IMR-90 (cell line): ENCODE measurements at regions not wholly inside any gene's neighbourhood (a gene's known extent, or its start where the extent isn't known, plus 50 kb on each side); places are given as distances from the start of the nearest gene placed in this dataset.

Experiments
- ATAC-seq: fragments of 200-7000 bp; cut with Tn5 transposase; 2 replicates; pipeline ENCODE4 v1.9.1; 2020; ENCODE audit warnings: low read depth, mild to moderate bottlenecking, moderate library complexity
- BruUV-seq: library from RNA; stranded (reverse); fragments of 400-500 nt; replicated peaks from 2 replicates; lab custom pipeline; 2021; lab: Mats Ljungman, UMichigan
- CTCF ChIA-PET: fragments of 300-600 bp; formaldehyde crosslinking; extraction: SDS; loops from one replicate; lab custom pipeline; 2021; ENCODE audit warnings: antibody characterized with exemption; lab: Yijun Ruan, JAX
- POLR2A ChIA-PET: fragments of 300-600 bp; sonication (Branson Sonifier 250); formaldehyde crosslinking; loops from one replicate; lab custom pipeline; 2022; ENCODE audit warnings: antibody characterized with exemption; ENCODE audit not compliant: unreplicated experiment; lab: Charles Lee
- DNase-seq: peaks from one replicate; pipeline ENCODE4 v3.0.0; 2013
- H2AFZ ChIP-seq: replicated peaks from 2 replicates; pipeline ENCODE3; 2013; ENCODE audit warnings: low read length, mild to moderate bottlenecking; ENCODE audit not compliant: poor library complexity
- H2AK5ac ChIP-seq: 2 replicates; pipeline ENCODE4 v1.6.1; 2013; ENCODE audit warnings: low read depth, low read length, inconsistent platforms
- H2AK9ac ChIP-seq: replicated peaks from 2 replicates; pipeline ENCODE3; 2013; ENCODE audit warnings: mild to moderate bottlenecking, low read depth, low read length, moderate library complexity; ENCODE audit not compliant: poor library complexity
- H2BK120ac ChIP-seq: 2 replicates; pipeline ENCODE4 v1.6.1; 2013; ENCODE audit warnings: low read depth, low read length, inconsistent platforms
- H2BK15ac ChIP-seq: 3 replicates; pipeline ENCODE4 v1.6.1; 2013; ENCODE audit warnings: low read depth, low read length, inconsistent platforms
- H2BK20ac ChIP-seq: 2 replicates; pipeline ENCODE4 v1.6.1; 2013; ENCODE audit warnings: low read depth, mild to moderate bottlenecking, inconsistent platforms, low read length, moderate library complexity
- H2BK5ac ChIP-seq: 2 replicates; pipeline ENCODE4 v1.6.1; 2013; ENCODE audit warnings: mild to moderate bottlenecking, low read depth, low read length, inconsistent platforms; ENCODE audit not compliant: poor library complexity, severe bottlenecking
- H3K14ac ChIP-seq: replicated peaks from 2 replicates; pipeline ENCODE4 v1.6.1; 2013; ENCODE audit warnings: low read depth, low read length, inconsistent platforms
- H3K18ac ChIP-seq: 2 replicates; pipeline ENCODE4 v1.6.1; 2013; ENCODE audit warnings: low read depth, low read length, control low read depth
- H3K23ac ChIP-seq: 2 replicates; pipeline ENCODE4 v1.6.1; 2013; ENCODE audit warnings: low read depth, low read length, inconsistent platforms
- H3K27ac ChIP-seq: 2 replicates; pipeline ENCODE4 v1.5.1; 2013; ENCODE audit warnings: mild to moderate bottlenecking, control low read depth, low read length; ENCODE audit not compliant: insufficient read depth
- H3K27me3 ChIP-seq: 2 replicates; pipeline ENCODE4 v1.6.1; 2013; ENCODE audit warnings: low read length; ENCODE audit not compliant: control insufficient read depth, insufficient read depth
- H3K36me3 ChIP-seq: 2 replicates; pipeline ENCODE4 v1.6.1; 2013; ENCODE audit warnings: low read length, mixed read lengths; ENCODE audit not compliant: control insufficient read depth, insufficient read depth
- H3K4ac ChIP-seq: 2 replicates; pipeline ENCODE4 v1.6.1; 2013; ENCODE audit warnings: low read depth, low read length, inconsistent platforms
- H3K4me1 ChIP-seq: 2 replicates; pipeline ENCODE4 v1.6.1; 2013; ENCODE audit warnings: low read length, mixed read lengths; ENCODE audit not compliant: control insufficient read depth, insufficient read depth
- H3K4me2 ChIP-seq: 2 replicates; pipeline ENCODE4 v1.6.1; 2013; ENCODE audit warnings: low read depth, mild to moderate bottlenecking, control low read depth, low read length, moderate library complexity
- H3K4me3 ChIP-seq: 2 replicates; pipeline ENCODE4 v1.5.1; 2013; ENCODE audit warnings: low read depth, mild to moderate bottlenecking, control low read depth, low read length, moderate library complexity; ENCODE audit not compliant: insufficient read depth
- H3K56ac ChIP-seq: 2 replicates; pipeline ENCODE4 v1.6.1; 2013; ENCODE audit warnings: low read length, inconsistent platforms; ENCODE audit not compliant: insufficient read depth; ENCODE audit errors: extremely low read depth
- H3K79me1 ChIP-seq, 2 experiments: 2 replicates each; pipeline ENCODE4 v1.6.1; 2013; ENCODE audit warnings: low read length in 2 of 2, inconsistent platforms in 1 of 2, low read depth in 1 of 2
- H3K9ac ChIP-seq: 2 replicates; pipeline ENCODE4 v1.6.1; 2013; ENCODE audit warnings: low read depth, low read length, control low read depth
- H3K9me1 ChIP-seq: 2 replicates; pipeline ENCODE4 v1.6.1; 2013; ENCODE audit warnings: low read length, inconsistent platforms; ENCODE audit not compliant: insufficient read depth
- H3K9me3 ChIP-seq: 2 replicates; pipeline ENCODE4 v1.6.1; 2013; ENCODE audit warnings: low read length; ENCODE audit not compliant: control insufficient read depth, insufficient read depth
- H4K20me1 ChIP-seq: 2 replicates; pipeline ENCODE4 v1.6.1; 2013; ENCODE audit warnings: low read length, inconsistent platforms; ENCODE audit not compliant: insufficient read depth
- H4K5ac ChIP-seq: 2 replicates; pipeline ENCODE4 v1.6.1; 2013; ENCODE audit warnings: mild to moderate bottlenecking, low read depth, low read length, control low read depth
- H4K8ac ChIP-seq, 2 experiments: 2 replicates each; pipeline ENCODE4 v1.6.1; 2013; ENCODE audit warnings: low read depth in 2 of 2, low read length in 2 of 2, control low read depth in 1 of 2, inconsistent platforms in 1 of 2
- H4K91ac ChIP-seq: 2 replicates; pipeline ENCODE4 v1.6.1; 2013; ENCODE audit warnings: low read depth, low read length, inconsistent platforms; ENCODE audit not compliant: insufficient read depth
- CEBPB ChIP-seq: IDR thresholded peaks from 2 replicates; pipeline ENCODE4 v1.6.1; 2012; ENCODE audit warnings: low read depth, low read length, improper control_type of control experiment
- CTCF ChIP-seq: conservative IDR thresholded peaks from 2 replicates; pipeline ENCODE4 v1.5.1; 2012; ENCODE audit warnings: mild to moderate bottlenecking, low read depth, low read length, improper control_type of control experiment
- ELK1 ChIP-seq: fragments of 150-350 bp; IDR thresholded peaks from 2 replicates; pipeline ENCODE4 v1.6.1; 2016; ENCODE audit warnings: low read depth, mild to moderate bottlenecking, low read length, moderate library complexity, borderline replicate concordance
- MAFK ChIP-seq: IDR thresholded peaks from 2 replicates; pipeline ENCODE4 v1.6.1; 2012; ENCODE audit warnings: low read depth, low read length, improper control_type of control experiment
- MAZ ChIP-seq: IDR thresholded peaks from 2 replicates; pipeline ENCODE4 v1.6.1; 2012; ENCODE audit warnings: low read depth, mild to moderate bottlenecking, low read length, improper control_type of control experiment, moderate library complexity, borderline replicate concordance
- NFE2L2 ChIP-seq: fragments of 150-350 bp; IDR thresholded peaks from 2 replicates; pipeline ENCODE4 v1.6.1; 2016; ENCODE audit warnings: low read depth, mild to moderate bottlenecking, low read length
- POLR2A ChIP-seq: IDR thresholded peaks from 2 replicates; pipeline ENCODE4 v1.6.1; 2012; ENCODE audit warnings: mild to moderate bottlenecking, low read depth, low read length
- RAD21 ChIP-seq: IDR thresholded peaks from 2 replicates; pipeline ENCODE4 v1.6.1; 2012; ENCODE audit warnings: low read length, improper control_type of control experiment
- RCOR1 ChIP-seq: IDR thresholded peaks from 2 replicates; pipeline ENCODE4 v1.6.1; 2012; ENCODE audit warnings: mild to moderate bottlenecking, low read length, improper control_type of control experiment; ENCODE audit not compliant: insufficient replicate concordance
- USF2 ChIP-seq: fragments of 150-350 bp; IDR thresholded peaks from 2 replicates; pipeline ENCODE4 v1.6.1; 2017; ENCODE audit warnings: mild to moderate bottlenecking, antibody characterized with exemption, low read length, low read depth
- dilution Hi-C: fragments of 300-500 bp; cut with HindIII; formaldehyde crosslinking; loops from one replicate; pipeline ENCODE4 v1.14.3; 2018; ENCODE audit warnings: low sequenced_read_pairs; ENCODE audit not compliant: unreplicated experiment
- in situ Hi-C: fragments of 300-500 bp; cut with MboI; formaldehyde crosslinking; loops from 3 replicates; pipeline ENCODE4 v1.14.3; 2019; ENCODE audit warnings: low sequenced_read_pairs, inconsistent platforms, mixed read lengths
- intact Hi-C: fragments of 100-400 bp; cut with micrococcal nuclease; formaldehyde crosslinking; loops from 2 replicates; pipeline ENCODE4 v1.10.0; 2022

- Histone ChIP-seq H3K36me3 (no peaks in the 10 kb centered on the region), H3K4me2 (no peak overlapping the region), H4K91ac (no peak overlapping the region), H2BK120ac (no peak overlapping the region), H4K5ac (no peak overlapping the region), H2BK5ac (no peak overlapping the region), H2BK20ac (no peak overlapping the region), H3K9me3 (no peaks in the 10 kb centered on the region), H3K4me3 (no peak overlapping the region), H3K4me1 (no peaks in the 10 kb centered on the region), H3K23ac (no peak overlapping the region), H2AK5ac (no peak overlapping the region), H3K9ac (no peak overlapping the region), H3K9me1 (no peaks in the 10 kb centered on the region), H3K14ac (no peak overlapping the region), H2AK9ac (no peak overlapping the region), H4K20me1 (no peaks in the 10 kb centered on the region), H3K56ac (no peak overlapping the region), H3K4ac (no peak overlapping the region), H3K18ac (no peak overlapping the region), H2BK15ac (no peak overlapping the region), H3K27me3 (no peaks in the 10 kb centered on the region), H2AFZ (no peak overlapping the region), H3K79me1 (no peaks in the 10 kb centered on the region), H3K27ac (no peak overlapping the region), H4K8ac (no peak overlapping the region)
- intact Hi-C loops: no loop called here
- in situ Hi-C loops: no loop called here
- BruUV-seq: no TSS peak
- TF ChIP-seq ELK1: no peak
- no peak for TF ChIP-seq RCOR1
- TF ChIP-seq MAZ: no peak
- no peak for TF ChIP-seq USF2
- no peak for TF ChIP-seq CTCF
- TF ChIP-seq POLR2A: no peak
- no peak for TF ChIP-seq RAD21
- TF ChIP-seq MAFK: no peak
- TF ChIP-seq NFE2L2: no peak
- TF ChIP-seq CEBPB: no peak
- ATAC-seq (no peak), DNase-seq (no peak)
- dilution Hi-C loops: no loop called here
- ChIA-PET POLR2A (no interaction called here), CTCF (interaction anchor here (0.7 kb wide), 1 partner anchor 937 kb away, joined by 5 read pairs; no protein-coding TSS in a partner anchor)
Measured at GRCh38 chr4:27685947-27686346, 825.3 kb downstream of the STIM2 start.
